ENCODE measurements at regions not wholly inside any gene's neighbourhood (a gene's known extent, or its start where the extent isn't known, plus 50 kb on each side); places are given as distances from the start of the nearest gene placed in this dataset.
A peak's percentile ranks its signal among the peaks of the same experiment; 100 is the strongest.

DNA sequence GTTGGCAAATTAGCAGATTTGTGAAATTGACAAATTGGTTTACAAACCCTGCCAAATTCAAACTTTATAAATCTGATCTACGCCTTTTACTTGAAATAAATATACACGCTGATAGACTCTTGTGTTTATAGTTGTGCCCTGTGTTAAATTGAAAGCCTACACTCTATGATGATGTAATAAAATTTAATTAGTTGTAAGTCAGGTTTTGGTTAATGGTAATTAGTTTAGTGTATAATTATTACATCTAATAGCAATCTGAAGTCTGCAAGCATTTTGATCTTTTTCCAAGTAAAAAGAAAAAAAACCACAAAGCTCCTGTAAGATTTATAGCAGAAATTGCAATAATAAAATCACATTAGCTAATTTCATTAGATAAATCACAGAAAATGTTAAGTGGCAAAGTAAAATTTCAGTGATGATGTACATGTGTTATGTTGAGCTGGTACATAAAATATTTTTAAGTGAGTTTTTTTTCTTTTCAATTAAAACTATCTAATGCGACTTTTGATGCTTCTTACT, 72.7 kb upstream of the TENM3 start:
- DNase-seq, result no peak

DNA sequence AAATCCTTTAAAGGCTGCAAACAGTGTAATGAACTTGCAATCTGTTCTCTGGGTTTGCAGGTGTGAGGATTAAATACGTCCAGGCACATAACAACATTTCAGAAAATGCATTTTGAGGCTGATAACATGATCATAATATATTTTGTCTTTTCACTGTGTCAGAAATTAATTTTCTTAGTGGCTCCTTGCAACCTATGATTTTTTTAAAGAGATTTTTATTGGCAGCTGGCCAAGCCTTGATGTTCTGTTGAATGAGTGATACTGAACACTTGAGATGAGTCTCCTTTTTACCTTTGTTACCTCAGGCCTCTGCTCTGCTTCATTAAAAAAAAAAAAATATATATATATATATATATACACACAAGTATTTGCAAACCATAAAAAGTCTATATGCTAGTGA, 68.2 kb upstream of the TENM3 start:
- DNase-seq, result no peak

GRCh38 chr4:182175788-182176519, 67.2 kb upstream of the TENM3 start:
- no peak for DNase-seq

DNA sequence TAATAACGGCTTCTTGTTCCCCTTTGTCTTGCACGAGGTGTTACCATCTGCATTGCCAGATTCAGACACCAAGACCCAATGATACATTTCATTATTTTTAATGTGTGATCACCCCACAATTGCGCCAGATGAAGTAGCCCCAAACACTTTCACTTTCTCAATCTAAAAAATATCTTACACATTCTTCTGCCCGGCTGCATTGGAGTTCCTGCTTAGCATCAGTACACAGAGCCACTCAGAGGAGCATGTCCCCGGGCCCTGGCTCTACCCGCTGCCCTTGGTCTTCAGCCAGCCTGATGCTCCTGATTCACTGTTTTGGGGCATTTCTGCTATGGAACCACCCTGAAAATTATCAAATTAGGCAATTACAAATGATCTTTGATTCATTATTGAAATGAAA, 66.0 kb upstream of the TENM3 start:
- DNase-seq, result no peak

- DNase-seq, result peak; percentile 61
Observed at GRCh38 chr4:182179105-182179504, 64.1 kb upstream of the TENM3 start.

DNA sequence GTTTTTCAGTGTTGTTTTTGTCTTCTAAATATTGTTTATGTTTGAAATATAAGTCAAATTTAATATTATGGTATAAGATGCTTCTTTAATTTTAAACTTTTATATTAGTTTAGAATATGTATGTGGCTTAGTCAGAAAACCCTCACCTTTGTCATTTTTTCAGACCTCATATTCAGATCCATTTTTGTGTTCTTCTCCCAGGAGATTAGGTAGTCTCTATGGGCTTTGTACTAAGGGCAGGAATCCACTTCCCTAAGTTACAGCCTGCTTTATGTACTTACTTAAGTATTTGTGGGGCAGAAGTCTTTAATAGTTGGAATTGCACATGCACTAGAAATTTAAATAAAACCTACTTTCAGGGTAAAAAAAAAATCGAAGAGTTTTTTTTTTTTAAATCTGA, 63.5 kb upstream of the TENM3 start:
- no peak for DNase-seq

DNA sequence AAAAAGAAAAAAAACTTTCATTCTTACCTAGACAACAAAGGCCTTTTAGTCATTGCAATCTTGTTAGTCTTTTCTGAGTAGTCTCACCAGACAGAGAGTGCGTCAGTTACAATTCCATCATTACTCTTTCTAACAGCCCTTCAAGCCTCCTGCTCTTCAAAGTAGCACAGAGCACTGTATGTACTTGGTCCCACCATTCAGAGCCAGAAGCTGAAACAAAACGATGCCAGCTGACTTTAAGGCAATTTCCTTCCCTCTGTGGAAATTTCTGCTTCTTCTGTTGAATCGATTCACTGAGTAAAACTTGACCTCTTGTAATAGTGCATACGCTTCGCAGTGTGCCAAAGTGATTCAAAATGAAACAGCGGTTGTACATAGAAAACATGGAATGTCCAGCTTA, 57.7 kb upstream of the TENM3 start:
- DNase-seq, result no peak

GRCh38 chr4:182187674-182188073, 55.5 kb upstream of the TENM3 start:
- no peak for DNase-seq

GRCh38 chr4:182188622-182189021, 54.6 kb upstream of the TENM3 start:
- peak; percentile 47 for DNase-seq

DNA sequence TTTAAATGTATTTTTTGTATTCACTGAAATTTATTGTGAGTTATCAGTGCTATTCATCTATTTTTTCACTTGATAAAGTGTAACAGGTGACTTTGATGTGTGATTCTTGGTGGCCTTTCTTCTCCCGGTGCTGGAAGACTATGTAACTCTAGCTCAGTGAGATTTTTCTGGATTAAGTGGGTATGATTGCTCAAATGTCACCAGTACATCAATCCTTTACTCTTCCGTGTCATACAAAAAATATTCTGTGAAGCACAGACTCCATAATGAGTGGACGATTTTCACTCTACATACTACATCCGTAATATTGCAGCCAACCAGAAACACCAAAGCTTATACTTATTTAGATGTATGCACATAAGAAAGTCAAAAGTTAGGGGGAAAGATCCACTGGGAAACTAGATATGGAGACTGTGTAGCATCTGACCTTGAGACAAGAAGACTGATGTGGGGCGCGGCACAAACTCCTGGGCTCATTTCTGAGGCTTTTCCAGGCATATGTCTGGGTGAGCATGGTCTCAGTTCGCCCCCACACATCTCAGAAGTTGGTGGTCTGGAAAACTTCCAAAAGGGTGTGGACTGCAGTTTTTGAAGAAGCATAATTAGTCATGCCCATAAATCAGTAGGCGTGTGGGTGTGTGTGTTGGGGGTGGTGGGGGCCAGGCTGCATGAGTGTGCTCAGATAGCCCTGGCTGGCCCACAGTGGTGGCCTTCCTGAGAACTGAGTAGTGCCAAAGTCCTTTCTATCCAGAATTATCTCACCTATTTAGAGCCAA, 53.9 kb upstream of the TENM3 start:
- peak; percentile 97 for DNase-seq

DNA sequence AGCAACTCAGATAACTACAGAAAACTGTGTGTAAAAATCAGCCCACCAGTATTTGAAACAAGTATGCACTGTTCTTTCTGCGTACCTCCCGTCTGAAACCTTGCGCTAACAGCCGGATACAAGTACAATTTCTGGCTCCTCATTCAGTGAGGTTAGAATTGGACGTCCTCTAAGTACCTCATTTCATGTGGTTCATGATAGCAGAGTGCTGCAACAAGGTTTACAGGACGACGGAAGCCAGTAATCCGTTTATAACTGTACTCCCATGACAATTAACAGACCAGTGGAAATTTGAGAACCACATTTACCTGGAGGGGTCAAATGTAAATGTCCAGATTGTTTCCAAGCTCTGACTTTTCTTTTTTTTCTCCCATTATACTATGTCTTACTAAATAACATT, 52.9 kb upstream of the TENM3 start:
- DNase-seq, result no peak

DNA sequence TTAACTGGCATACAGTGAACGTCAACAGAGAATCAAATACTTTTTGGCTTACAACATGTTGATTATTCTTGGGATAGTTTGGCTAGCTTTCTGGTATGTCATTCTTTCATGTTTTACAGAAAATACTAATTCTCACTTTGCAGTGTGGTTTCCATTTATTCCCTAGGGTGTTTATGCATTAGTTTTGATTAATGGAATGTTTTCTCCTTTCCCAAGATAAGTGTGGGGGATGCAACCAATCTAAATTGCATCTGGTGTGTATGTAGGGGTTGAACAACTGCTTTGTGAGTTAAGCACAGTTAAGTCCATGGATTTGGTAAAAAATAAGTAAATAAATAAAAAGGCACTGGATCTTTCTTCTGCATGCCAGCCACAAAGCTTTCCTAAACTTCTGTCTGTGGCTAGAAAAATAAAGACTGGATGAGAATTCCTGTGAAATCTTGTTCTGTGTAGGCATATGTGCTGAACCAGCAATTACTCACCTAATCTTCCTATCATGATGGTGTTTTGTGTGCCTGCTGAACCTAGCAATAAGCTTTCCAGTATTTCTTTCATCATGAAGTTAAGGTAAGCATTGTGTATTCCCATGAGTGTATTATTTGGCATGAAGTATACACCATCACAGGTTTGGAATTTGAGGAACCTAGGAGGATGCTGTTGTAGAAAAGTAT, 50.6 kb upstream of the TENM3 start:
- DNase-seq, result peak; percentile 84

DNA sequence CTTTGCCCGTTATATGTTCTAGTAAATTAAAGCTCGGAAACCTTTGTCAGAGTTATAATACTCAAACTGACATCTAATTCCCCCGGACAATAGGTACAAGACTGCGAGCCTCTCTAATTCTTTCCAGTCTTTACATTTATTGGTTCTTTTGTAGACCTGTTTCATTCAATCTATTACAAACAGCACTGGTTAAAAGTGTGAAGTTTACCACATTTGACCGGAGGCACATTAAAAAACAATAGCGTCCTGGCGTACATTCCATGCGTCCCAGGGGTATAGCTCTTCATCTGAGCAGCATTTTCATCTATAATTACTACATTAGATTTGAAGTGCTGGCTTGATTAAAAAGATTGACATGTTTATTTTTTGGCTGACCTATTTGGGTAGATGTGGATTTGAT, 49.9 kb upstream of the TENM3 start:
- no peak for DNase-seq
